ENCODE measurements at regions not wholly inside any gene's neighbourhood (a gene's known extent, or its start where the extent isn't known, plus 50 kb on each side); places are given as distances from the start of the nearest gene placed in this dataset.

DNA sequence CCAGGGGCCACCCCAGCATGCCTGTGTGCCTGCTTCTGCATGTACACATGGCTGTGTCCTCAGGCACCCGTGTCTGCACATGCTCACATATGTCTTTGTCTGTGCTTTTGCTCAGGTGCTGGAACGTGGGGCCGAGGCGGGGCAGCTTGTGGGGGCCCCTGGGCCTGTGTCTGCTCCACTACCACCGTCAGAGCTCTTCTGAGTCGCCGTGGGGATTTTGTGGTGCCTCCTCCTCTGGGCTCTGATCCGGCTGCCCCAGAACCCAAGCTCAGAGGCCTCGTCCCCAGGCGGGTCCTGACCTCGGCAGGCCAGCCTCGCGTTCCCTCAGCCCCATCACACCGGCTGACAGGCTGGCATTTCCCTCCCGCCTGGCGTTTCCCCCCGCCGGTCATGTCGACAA is 104.6 kb upstream of the ACTRT2 start:
- DNase-seq (ENCODE audit: low read depth): no peak

DNA sequence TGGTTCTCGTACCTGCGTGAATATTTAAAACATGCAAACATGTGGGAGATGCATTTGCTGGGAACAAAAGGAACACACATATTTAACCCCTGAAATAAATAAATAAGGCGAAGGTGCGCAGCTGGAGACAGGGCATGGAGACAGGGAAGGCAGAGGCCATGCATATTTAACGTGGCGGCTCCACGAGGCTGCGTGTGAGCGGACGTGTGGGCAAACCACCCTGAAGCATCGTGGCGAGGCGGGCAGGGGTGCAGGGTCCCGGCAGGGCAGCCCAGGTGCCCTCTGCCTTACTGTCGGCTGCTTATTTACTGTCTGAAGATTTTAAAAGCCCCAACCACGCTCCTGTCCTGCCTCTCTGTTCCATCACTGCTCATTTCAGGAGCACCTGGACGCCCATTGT is 104.0 kb upstream of the ACTRT2 start:
- no peak for DNase-seq (ENCODE audit: low read depth)

- DNase-seq (ENCODE audit: low read depth): no peak
Measured at GRCh38 chr1:2918441-2918840, 102.8 kb upstream of the ACTRT2 start.

GRCh38 chr1:2919841-2920240 is 101.4 kb upstream of the ACTRT2 start:
- no peak for DNase-seq (ENCODE audit: low read depth)

- no peak for DNase-seq (ENCODE audit: low read depth)
Measured at GRCh38 chr1:2920421-2921015, 100.7 kb upstream of the ACTRT2 start.

DNA sequence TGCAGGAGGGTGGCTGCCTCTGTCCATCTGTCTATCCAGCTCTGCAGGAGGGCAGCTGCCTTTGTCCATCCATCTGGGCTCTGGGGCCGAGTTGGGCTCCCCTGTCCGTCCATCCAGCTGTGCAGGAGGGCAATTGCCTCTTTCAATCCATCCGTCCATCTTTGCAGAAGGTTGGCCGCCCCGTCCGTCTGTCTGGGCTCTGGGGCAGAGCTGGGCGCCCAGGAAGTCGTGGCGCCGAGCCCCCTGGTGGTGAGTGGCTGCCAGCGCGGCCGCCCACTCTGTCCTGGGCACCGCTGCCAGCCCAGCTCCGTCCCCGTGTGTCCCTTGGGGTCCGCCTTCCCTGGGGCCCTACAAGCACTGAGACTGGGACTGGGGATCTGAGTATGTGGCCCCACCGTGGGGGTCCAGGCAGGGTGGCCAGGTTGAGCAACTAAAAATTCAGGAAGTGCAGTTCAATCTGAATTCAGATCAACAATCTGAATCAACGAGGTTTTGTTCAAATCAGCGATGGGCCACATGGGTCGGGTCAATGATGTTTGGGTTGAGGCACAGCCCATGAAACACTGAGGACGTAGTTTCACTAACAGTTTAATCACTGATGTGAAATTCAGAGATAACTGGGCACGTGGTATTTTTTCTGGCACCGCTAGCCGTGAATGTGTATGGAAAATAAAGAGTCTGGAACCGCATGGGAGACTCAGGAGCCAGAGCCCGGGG is 99.1 kb upstream of the ACTRT2 start:
- DNase-seq (ENCODE audit: low read depth): no peak

DNA sequence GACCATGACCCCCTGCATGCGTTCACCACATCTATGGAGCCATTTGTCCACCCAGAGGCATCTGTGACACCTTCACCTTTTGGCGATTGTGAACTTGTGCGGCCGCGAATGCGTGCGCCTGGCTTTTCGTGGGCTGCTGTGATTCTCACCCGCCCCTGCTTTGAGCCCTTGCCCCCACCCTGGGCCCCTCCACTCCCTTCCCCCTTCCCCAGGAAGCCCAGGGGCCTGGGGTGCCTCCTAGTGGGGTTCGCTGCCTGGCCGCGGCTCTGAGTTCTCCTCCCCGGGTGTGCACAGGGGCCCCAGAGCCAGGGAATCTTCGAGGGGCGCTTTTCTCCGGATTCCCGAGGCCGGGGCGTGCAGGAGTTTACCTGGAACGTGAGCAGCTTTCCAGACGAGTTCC is 97.9 kb upstream of the ACTRT2 start:
- DNase-seq (ENCODE audit: low read depth): no peak

GRCh38 chr1:2925291-2925690 is 96.0 kb upstream of the ACTRT2 start:
- no peak for DNase-seq (ENCODE audit: low read depth)

GRCh38 chr1:2925918-2926317 is 95.3 kb upstream of the ACTRT2 start:
- no peak for DNase-seq (ENCODE audit: low read depth)

DNA sequence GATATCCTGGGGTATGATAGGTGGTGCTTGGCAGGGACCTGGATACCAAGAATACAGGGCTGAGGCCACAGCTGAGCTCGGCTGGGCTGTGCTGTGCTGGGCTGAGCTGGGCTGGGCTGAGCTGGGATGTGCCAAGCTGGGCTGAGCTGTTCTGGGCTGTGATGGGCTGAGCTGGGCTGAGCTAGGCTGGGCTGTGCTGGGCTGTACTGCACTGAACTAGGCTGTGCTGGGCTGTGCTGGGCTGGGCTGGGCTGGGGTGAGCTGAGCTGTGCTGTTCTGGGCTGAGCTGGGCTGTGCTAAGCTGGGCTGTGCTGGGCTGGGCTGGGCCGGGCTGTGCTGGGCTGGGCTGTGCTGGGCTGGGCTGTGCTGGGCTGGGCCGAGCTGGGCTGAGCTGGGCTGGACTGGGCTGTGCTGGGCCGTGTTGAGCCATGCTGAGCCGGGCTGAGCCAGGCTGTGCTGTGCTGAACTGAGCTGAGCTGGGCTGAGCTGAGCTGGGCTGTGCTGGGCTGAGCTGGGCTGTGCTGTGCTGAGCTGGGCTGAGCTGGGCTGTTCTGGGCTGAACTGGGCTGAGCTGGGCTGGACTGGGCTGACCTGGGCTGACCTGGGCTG is 94.7 kb upstream of the ACTRT2 start:
- DNase-seq (ENCODE audit: low read depth): no peak

DNA sequence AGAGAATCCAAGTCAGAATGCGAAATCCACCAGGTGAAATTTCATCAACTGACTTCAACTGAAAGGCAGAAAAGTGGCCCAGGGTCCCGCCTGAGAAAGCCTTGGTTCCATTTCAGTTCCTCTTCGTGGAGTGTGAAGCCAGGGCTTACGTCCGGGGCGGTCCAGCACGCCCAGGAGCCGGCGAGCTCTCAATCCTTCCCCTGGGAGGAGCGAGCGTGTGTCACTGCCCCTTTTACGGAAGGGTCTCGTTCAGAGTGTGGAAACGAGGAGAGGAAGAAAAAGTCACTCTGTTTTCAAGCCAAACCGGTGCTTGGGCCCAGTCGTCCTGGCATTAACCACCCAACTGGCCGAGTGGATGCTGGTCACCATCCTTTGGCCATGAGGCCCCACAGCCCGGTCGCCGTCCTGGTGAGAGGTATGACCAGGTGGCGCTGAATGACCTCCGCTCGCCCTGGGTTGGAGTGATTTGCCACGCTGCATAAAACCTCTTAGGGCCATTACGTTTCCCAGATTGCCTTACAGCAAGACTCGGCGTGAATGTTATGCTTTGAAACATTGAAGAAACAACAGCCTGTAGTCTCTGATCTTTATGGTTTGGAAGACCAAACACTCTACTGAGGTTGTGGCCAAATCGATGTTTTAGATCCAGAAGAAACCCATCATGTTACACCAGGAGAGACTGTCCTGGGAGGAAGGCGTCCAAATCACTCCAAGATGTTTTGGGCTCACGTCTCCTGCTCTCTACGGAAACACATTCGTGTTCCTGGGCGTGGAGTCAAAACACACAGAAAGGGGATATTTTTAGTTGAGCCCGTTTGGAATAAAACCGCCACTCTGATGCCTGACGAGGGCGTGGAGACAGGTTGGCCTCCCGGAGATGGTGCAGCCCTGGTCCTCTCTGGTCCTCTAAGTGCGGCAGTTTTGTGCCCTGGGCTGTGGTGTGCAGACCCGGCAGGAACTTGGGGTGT is 93.6 kb upstream of the ACTRT2 start:
- DNase-seq (ENCODE audit: low read depth): no peak

DNA sequence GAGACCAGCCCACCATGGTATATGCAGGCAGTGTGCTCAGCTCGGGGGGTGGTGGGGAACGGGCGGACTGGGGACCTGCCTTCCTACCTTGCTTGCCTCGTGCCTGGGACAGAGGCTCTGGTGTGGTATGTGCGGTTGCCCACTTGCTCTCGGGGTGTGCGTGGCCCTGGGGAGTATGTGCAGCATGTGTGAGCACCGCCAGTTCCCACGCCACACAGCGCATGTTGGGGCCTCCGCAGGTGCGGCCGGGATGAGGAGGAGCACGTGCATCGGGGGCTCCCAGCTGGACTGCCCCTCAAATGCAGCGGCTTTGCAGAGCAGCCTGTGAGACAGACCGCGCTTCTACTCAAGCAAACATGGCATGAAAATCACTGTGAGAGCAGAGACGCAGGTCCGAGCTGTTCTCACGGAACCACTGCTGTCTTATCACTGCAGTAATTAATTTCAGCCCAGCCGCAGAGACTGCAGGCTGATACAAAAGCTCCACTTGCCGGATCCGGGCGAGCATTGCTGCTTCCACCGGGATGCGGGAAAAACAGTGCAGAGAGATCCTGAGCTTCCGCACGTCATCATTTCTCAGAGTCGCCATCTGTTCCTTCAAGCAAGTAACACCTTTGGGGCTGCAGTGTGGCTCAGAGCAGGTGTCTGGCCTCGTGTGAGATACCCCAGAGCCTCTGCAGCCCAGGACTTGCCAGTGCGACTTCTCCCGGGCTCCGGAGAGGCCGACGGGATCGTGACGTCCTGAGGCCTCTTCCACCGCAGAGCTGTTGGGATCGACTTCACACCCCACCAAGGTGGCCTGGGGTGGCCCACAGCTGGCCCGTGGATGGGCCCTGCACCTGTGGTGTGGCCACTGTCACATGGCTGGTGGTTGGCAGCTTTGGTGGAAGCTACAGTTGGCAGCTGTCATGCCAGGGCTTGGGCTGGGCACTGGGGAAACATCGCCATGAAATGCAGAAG is 92.6 kb upstream of the ACTRT2 start:
- no peak for DNase-seq (ENCODE audit: low read depth)

DNA sequence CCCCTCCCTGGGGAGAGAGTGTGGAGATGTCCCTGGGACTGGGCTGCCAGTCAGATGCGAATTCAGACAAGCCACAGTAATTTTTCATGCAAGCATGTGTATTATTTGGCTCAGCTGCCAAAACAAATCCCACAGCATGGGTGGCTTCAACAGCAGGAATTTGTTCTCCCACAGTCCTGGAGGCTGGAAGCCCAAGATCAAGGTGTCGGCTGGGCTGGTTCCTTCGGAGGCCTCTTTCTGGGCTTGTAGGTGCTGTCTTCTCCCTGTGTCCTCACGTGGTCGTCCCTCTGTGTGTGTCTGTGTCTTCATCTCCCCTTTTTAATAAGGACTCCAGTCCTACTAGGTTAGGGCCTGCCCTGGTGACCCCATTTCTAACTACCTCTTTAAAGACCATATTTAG is 91.9 kb upstream of the ACTRT2 start:
- no peak for DNase-seq (ENCODE audit: low read depth)

- no peak for DNase-seq (ENCODE audit: low read depth)
Measured at GRCh38 chr1:2930016-2930815, 91.1 kb upstream of the ACTRT2 start.

DNA sequence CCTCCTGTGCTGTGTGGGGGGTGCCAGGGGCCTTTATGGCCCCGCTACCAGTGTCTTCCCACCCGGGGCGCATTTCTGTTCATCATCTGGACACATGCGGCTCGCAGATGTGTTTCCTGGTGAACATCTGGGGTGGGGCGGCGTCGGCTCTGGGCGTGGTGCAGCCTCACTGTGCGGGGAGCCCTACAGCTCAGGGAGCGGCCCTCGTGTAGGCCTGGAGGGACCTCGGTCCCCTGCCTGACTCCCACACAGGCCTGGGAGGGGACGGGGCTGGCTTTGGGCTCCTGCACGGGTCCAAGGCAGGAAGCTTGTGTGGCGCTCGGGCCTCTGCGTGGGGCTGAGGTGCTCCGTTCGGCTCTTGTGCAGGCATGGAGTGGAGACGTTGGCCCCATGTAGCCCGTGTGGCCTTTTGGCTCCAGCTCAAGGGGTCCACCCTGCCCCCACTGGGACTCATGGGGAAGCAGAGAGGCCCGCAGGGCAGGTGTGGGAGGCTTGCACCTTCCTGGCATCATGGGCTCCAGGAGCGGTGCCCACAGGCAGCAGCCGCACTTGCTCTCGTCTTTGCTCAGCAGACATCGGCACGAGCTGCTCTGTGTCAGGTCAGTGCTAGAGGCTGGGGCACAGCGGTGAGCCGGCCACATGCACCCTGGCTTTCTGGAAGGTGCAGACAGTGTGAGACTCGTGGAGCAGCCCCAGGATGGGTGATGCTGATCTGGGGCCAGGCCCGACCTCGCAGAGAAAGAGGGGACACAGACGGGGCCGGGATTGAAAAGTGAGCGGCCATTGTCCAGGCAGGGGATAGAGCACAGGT is 90.1 kb upstream of the ACTRT2 start:
- no peak for DNase-seq (ENCODE audit: low read depth)

- no peak for DNase-seq (ENCODE audit: low read depth)
Measured at GRCh38 chr1:2931724-2932401, 89.4 kb upstream of the ACTRT2 start.

DNA sequence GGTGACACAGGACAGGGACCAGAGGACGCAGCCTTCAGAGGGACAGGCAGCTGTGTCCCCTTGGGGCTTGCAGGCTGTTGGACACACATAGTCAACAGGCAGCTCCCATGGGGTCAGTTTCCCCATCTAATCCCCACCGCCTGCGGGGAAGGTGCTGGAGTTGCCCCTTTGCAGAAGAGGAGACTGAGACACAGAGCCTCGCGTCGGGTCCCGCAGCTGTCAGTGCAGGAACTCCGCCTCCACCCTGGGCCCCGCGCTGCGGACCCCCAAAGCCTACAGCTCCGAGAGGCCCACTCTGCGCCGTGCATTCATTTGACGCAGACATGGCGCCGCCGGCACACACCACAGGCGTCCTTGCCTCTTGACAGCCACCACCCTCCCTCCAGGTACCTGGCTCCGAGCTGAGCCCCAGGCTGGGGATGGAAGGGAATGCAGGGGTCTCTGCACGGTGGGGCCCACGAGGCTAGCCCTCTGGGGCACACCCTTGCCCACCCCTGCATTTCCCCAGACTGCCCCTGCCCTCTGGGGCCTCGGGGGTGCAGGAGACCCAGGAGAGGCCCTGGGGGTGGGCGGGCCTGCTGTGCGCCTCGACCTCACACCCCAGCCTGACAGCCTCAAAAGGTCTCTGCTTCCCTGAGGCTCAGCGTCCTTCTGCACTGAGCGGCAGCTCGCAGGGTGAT is 88.5 kb upstream of the ACTRT2 start:
- DNase-seq (ENCODE audit: low read depth): no peak

DNA sequence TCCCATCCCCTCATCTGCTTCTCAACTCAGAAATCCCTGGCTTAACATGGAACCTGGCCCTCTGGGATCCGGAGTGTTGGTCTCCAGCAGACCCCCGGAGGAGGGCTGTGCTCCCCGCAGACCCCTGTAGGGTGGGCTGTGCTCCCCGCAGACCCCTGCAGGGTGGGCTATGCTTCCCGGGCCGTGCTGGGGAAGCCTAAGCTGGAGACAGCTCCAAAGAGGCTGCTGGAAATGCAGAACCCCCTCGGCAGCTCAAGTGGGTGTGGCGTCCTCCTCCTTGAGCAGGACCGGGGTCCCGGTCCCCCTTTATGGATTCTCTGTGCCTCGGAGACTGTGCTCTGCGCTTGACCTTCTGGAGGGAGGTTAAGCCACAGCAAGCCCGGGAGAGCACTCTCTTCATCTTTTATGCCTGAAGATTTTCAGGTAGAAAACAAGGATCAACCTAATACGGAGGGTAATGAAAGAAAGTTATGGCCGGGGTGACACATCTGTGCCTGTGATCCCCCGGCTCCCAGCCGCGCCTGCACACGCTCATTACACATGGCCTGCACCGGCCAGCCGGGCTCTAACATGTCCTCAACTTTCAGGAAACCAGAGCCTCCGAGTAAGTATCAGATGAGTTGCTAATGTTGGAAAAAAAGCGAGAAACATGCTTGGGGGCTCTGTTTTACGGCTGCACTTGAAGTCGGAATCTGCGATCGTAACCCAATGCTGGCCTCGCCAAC is 87.7 kb upstream of the ACTRT2 start:
- no peak for DNase-seq (ENCODE audit: low read depth)

Data from fibroblast of gingiva (primary cell).